HuH-7 (cell line): ENCODE measurements at regions not wholly inside any gene's neighbourhood (a gene's known extent, or its start where the extent isn't known, plus 50 kb on each side); places are given as distances from the start of the nearest gene placed in this dataset.
"Not testable (repeated sequence)": the region's sequence is repeated elsewhere in the genome, so short reads cannot be mapped to it uniquely, and the experiment has no call there.

ENCODE experiments used
- DNase-seq: peaks from one replicate; pipeline ENCODE4 v3.0.0; 2011; ENCODE audit warnings: low spot score

- no peak for DNase-seq
Measured at GRCh38 chr1:191350938-191351337, 807.3 kb upstream of the RGS18 start.

GRCh38 chr1:191358724-191359123 is 799.5 kb upstream of the RGS18 start:
- no peak for DNase-seq

- DNase-seq, result no peak
Measured at GRCh38 chr1:191366686-191367085, 791.6 kb upstream of the RGS18 start.

- DNase-seq, result no peak
Measured at GRCh38 chr1:191368891-191369654, 789.2 kb upstream of the RGS18 start.

- no peak for DNase-seq
Measured at GRCh38 chr1:191371626-191372025, 786.6 kb upstream of the RGS18 start.

GRCh38 chr1:191388283-191388682 is 770.0 kb upstream of the RGS18 start:
- no peak for DNase-seq

- DNase-seq, result no peak
Measured at GRCh38 chr1:191396622-191397021, 761.6 kb upstream of the RGS18 start.

GRCh38 chr1:191398551-191398950 is 759.7 kb upstream of the RGS18 start:
- DNase-seq, result no peak

- DNase-seq, result no peak
Measured at GRCh38 chr1:191405417-191405816, 752.8 kb upstream of the RGS18 start.

GRCh38 chr1:191414981-191415640 is 743.2 kb upstream of the RGS18 start:
- no peak for DNase-seq

- no peak for DNase-seq
Measured at GRCh38 chr1:191419842-191420241, 738.4 kb upstream of the RGS18 start.

GRCh38 chr1:191427593-191427992 is 730.7 kb upstream of the RGS18 start:
- no peak for DNase-seq

GRCh38 chr1:191432817-191433216 is 725.4 kb upstream of the RGS18 start:
- no peak for DNase-seq

GRCh38 chr1:191438979-191439378 is 719.3 kb upstream of the RGS18 start:
- no peak for DNase-seq

GRCh38 chr1:191448279-191448678 is 710.0 kb upstream of the RGS18 start:
- not testable (repeated sequence) for DNase-seq

GRCh38 chr1:191452586-191452985 is 705.7 kb upstream of the RGS18 start:
- DNase-seq, result no peak

- no peak for DNase-seq
Measured at GRCh38 chr1:191453487-191453886, 704.8 kb upstream of the RGS18 start.

- no peak for DNase-seq
Measured at GRCh38 chr1:191457889-191458288, 700.4 kb upstream of the RGS18 start.

- no peak for DNase-seq
Measured at GRCh38 chr1:191460234-191460633, 698.0 kb upstream of the RGS18 start.

GRCh38 chr1:191483988-191484387 is 674.3 kb upstream of the RGS18 start:
- DNase-seq, result no peak

- no peak for DNase-seq
Measured at GRCh38 chr1:191490303-191490702, 668.0 kb upstream of the RGS18 start.

- no peak for DNase-seq
Measured at GRCh38 chr1:191495040-191495439, 663.2 kb upstream of the RGS18 start.

- DNase-seq, result no peak
Measured at GRCh38 chr1:191498318-191498717, 659.9 kb upstream of the RGS18 start.

GRCh38 chr1:191498825-191499224 is 659.4 kb upstream of the RGS18 start:
- DNase-seq, result no peak
